ENCODE measurements at regions not wholly inside any gene's neighbourhood (a gene's known extent, or its start where the extent isn't known, plus 50 kb on each side); places are given as distances from the start of the nearest gene placed in this dataset.

GRCh38 chr4:11565213-11565612 lies 136.5 kb upstream of the HS3ST1 start:
- BruUV-seq (replicated peaks): no TSS peak
- H3K9me3 Mint-ChIP-seq (ENCODE audit: unreplicated experiment): no peaks in the 10 kb centered on the region

GRCh38 chr4:11564021-11564420 lies 135.3 kb upstream of the HS3ST1 start:
- no peaks in the 10 kb centered on the region for H3K27me3 ChIP-seq (replicated peaks; ENCODE audit: control insufficient read depth, insufficient read depth, low read length)
- Mint-ChIP-seq H3K27me3 (ENCODE audit: insufficient read depth, unreplicated experiment) (peaks cover 2% of the 10 kb centered on the region), H3K36me3 (ENCODE audit: insufficient read depth, unreplicated experiment) (no peaks in the 10 kb centered on the region), H3K4me1 (ENCODE audit: low read depth, unreplicated experiment) (peaks cover 6% of the 10 kb centered on the region), H3K4me3 (ENCODE audit: unreplicated experiment) (no peak overlapping the region), H3K9me3 (ENCODE audit: unreplicated experiment) (no peaks in the 10 kb centered on the region), H3K27ac (ENCODE audit: unreplicated experiment) (no peak overlapping the region)
- BruUV-seq (replicated peaks): no TSS peak
- no peaks in the 10 kb centered on the region for H3K4me1 ChIP-seq
- TF ChIP-seq CTCF (IDR thresholded peaks at IDR 0.05; ENCODE audit: insufficient read depth in 1 of 2, low read depth in 1 of 2, low read length in 1 of 2, severe bottlenecking in 1 of 2, unreplicated experiment in 1 of 2): no peak
- ChIA-PET POLR2A (interaction anchor here (0.7 kb wide), 1 partner anchor 172 kb away, joined by 3 read pairs; no protein-coding TSS in a partner anchor), CTCF (no interaction called here)
- DNase-seq: no peak
- no peak overlapping the region for H3K4me3 ChIP-seq (ENCODE audit: low read depth, low read length)
- H3K36me3 ChIP-seq (ENCODE audit: control insufficient read depth, insufficient read depth, low read length): no peaks in the 10 kb centered on the region
- no peaks in the 10 kb centered on the region for H3K9me3 ChIP-seq
- intact Hi-C loops (cut with micrococcal nuclease; ENCODE audit: unreplicated experiment): no loop called here

More at GRCh38 chr4:11565213-11565612, 136.5 kb upstream of the HS3ST1 start:
- Mint-ChIP-seq H3K4me1 (ENCODE audit: low read depth, unreplicated experiment) (peaks cover 6% of the 10 kb centered on the region), H3K36me3 (ENCODE audit: insufficient read depth, unreplicated experiment) (no peaks in the 10 kb centered on the region), H3K4me3 (ENCODE audit: unreplicated experiment) (no peak overlapping the region), H3K27ac (ENCODE audit: unreplicated experiment) (no peak overlapping the region), H3K27me3 (ENCODE audit: insufficient read depth, unreplicated experiment) (peaks cover 2% of the 10 kb centered on the region)
- ChIA-PET CTCF (no interaction called here), POLR2A (no interaction called here)
- no peaks in the 10 kb centered on the region for H3K9me3 ChIP-seq
- no peak overlapping the region for H3K4me3 ChIP-seq (ENCODE audit: low read depth, low read length)
- TF ChIP-seq CTCF (IDR thresholded peaks at IDR 0.05; ENCODE audit: insufficient read depth in 1 of 2, low read depth in 1 of 2, low read length in 1 of 2, severe bottlenecking in 1 of 2, unreplicated experiment in 1 of 2): no peak
- intact Hi-C loops (cut with micrococcal nuclease; ENCODE audit: unreplicated experiment): no loop called here
- H3K36me3 ChIP-seq (ENCODE audit: control insufficient read depth, insufficient read depth, low read length): no peaks in the 10 kb centered on the region
- DNase-seq: no peak
- no peaks in the 10 kb centered on the region for H3K4me1 ChIP-seq
- H3K27me3 ChIP-seq (replicated peaks; ENCODE audit: control insufficient read depth, insufficient read depth, low read length): no peaks in the 10 kb centered on the region

DNA sequence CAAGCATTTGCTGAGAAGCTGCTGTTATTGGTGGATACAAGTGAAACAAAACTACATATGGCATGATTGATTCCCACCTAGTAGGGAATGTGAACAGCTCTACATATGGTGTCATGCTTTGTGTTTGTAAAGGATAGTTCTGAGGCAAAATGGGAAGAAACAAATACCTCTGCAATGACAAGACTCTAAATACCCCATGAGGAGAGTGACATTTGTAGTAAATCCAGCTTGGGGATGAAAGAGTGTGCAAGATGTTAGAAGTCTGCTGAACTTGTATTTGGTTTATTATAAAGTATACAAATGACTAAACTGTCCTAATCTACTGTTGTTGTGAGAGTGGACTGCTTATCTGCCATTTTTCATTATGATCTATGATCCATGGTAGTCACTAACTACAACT lies 120.8 kb upstream of the HS3ST1 start:
- intact Hi-C loops (cut with micrococcal nuclease; ENCODE audit: unreplicated experiment): no loop called here
- BruUV-seq (replicated peaks): no TSS peak

More for the DNA sequence above, 120.8 kb upstream of the HS3ST1 start:
- Histone ChIP-seq H3K4me1 (no peaks in the 10 kb centered on the region), H3K9me3 (no peaks in the 10 kb centered on the region), H3K4me3 (ENCODE audit: low read depth, low read length) (no peak overlapping the region), H3K27me3 (replicated peaks; ENCODE audit: control insufficient read depth, insufficient read depth, low read length) (no peaks in the 10 kb centered on the region), H3K36me3 (ENCODE audit: control insufficient read depth, insufficient read depth, low read length) (no peaks in the 10 kb centered on the region)
- Mint-ChIP-seq H3K9me3 (ENCODE audit: unreplicated experiment) (no peaks in the 10 kb centered on the region), H3K27me3 (ENCODE audit: insufficient read depth, unreplicated experiment) (peaks cover 3% of the 10 kb centered on the region), H3K4me1 (ENCODE audit: low read depth, unreplicated experiment) (no peaks in the 10 kb centered on the region), H3K27ac (ENCODE audit: unreplicated experiment) (no peak overlapping the region), H3K4me3 (ENCODE audit: unreplicated experiment) (no peak overlapping the region), H3K36me3 (ENCODE audit: insufficient read depth, unreplicated experiment) (no peaks in the 10 kb centered on the region)
- DNase-seq: no peak
- ChIA-PET POLR2A (no interaction called here), CTCF (no interaction called here)
- TF ChIP-seq CTCF (IDR thresholded peaks at IDR 0.05; ENCODE audit: insufficient read depth in 1 of 2, low read depth in 1 of 2, low read length in 1 of 2, severe bottlenecking in 1 of 2, unreplicated experiment in 1 of 2): no peak

Measured in Caco-2 (cell line).